ENCODE measurements at regions not wholly inside any gene's neighbourhood (a gene's known extent, or its start where the extent isn't known, plus 50 kb on each side); places are given as distances from the start of the nearest gene placed in this dataset.

GRCh38 chr7:80347173-80347572 is 164.7 kb downstream of the GNAT3 start:
- TF ChIP-seq GATA1 (IDR thresholded peaks at IDR 0.05; ENCODE audit: low read depth, low read length): no peak
- no peak for TF ChIP-seq POLR2A (IDR thresholded peaks at IDR 0.05; ENCODE audit: low read length)

Data from erythroblast (primary cell).